HUES6 (cell line): ENCODE measurements at regions not wholly inside any gene's neighbourhood (a gene's known extent, or its start where the extent isn't known, plus 50 kb on each side); places are given as distances from the start of the nearest gene placed in this dataset.
"Not testable (repeated sequence)": the region's sequence is repeated elsewhere in the genome, so short reads cannot be mapped to it uniquely, and the experiment has no call there.

Experiments used
- H3K27ac ChIP-seq: 2 replicates; pipeline ENCODE4 v1.7.0; 2013; ENCODE audit warnings: low read depth, mild to moderate bottlenecking, low read length, inconsistent platforms
- H3K27me3 ChIP-seq: 2 replicates; pipeline ENCODE4 v1.6.1; 2013; ENCODE audit warnings: low read length; ENCODE audit not compliant: control insufficient read depth, insufficient read depth
- H3K36me3 ChIP-seq: 2 replicates; pipeline ENCODE4 v1.6.1; 2013; ENCODE audit warnings: low read length; ENCODE audit not compliant: control insufficient read depth, insufficient read depth
- H3K4me1 ChIP-seq: 2 replicates; pipeline ENCODE4 v1.6.1; 2013; ENCODE audit warnings: low read length; ENCODE audit not compliant: control insufficient read depth, insufficient read depth
- H3K4me3 ChIP-seq: 2 replicates; pipeline ENCODE4 v1.5.1; 2013; ENCODE audit warnings: low read depth, low read length
- H3K9ac ChIP-seq: one replicate; pipeline ENCODE4 v1.6.1; 2013; ENCODE audit warnings: mild to moderate bottlenecking, low read length
- H3K9me3 ChIP-seq: 2 replicates; pipeline ENCODE4 v1.6.1; 2013; ENCODE audit warnings: low read depth, low read length; ENCODE audit not compliant: control insufficient read depth, insufficient read depth

DNA sequence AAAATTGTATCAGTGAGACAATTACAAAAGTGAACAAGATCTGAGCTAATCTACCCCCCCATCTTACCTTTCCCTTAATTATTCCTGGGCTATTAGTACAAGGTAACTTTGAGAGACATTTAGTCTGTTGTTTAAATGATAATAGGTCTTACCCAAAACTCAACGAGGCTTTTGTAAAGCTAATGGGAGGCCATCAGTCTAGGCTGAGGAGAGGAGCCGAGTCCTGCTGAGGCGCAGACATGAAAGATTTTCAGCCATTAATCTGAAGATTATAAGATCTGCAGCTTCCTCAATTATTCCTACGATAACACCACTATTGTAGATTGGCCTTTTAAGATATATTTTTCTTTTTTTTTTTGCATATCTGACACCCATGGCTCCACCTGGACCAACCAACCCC, 810.5 kb downstream of the PCDH11X start:
- peaks cover 19% of the 10 kb centered on the region for H3K4me1 ChIP-seq
- peak overlapping the region; percentile 41 for H3K4me3 ChIP-seq
- peak overlapping the region; percentile 96 for H3K27ac ChIP-seq
- H3K36me3 ChIP-seq, H3K9me3 ChIP-seq, H3K27me3 ChIP-seq: not testable (repeated sequence)
- peak overlapping the region; percentile 89 for H3K9ac ChIP-seq

DNA sequence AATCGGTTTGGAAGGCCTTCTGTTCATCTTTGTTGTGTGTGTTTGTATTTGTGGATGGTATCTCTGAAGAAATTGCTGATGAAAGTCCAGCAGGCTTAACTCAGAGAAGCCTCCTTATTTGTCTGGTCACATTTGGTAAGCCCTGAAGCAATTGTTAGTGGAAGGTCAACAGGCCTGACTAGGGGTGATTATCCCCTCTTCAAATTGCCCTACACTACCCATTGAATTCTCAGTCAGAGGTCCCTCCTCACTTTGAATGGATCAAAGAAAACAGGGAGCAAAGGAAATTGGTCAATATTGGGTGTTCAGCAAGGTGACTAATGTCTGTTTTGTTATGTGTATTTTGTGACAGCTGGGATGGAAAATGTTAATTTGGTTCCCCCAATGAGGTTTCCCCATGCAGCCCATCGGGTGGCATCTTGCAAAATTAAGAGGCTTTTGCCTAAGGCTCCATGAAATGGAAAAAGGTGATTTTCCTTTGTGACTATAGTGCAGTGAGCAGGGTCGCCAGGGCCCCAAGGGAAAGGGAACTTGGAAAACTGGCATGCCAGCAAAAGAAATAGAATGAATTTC, 811.6 kb downstream of the PCDH11X start:
- Histone ChIP-seq H3K27ac (peak overlapping the region; percentile 96; the same call in 1 of the 2 replicates), H3K9ac (peak overlapping the region; percentile 89), H3K4me1 (peaks cover 19% of the 10 kb centered on the region)
- H3K27me3 ChIP-seq, H3K36me3 ChIP-seq, H3K4me3 ChIP-seq, H3K9me3 ChIP-seq: not testable (repeated sequence)

DNA sequence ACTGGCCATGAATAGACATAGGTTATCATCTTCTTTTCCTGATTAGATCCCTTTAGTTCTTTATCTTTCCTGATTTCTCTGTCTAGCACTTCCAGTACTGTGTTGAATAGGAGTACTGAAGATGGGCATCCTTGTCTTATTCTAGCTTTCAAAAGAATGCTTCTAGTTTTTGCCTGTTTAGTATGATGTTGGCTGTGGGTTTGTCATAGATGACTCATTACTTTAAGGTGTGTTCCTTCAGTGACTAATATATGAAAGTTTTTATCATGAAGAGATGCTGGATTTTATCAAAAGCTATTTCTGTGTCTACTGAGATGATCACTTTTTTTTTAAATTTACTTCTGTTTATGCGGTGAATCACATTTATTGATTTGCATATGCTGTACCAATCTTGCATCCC, 832.3 kb downstream of the PCDH11X start:
- H3K4me3 ChIP-seq, H3K27me3 ChIP-seq, H3K9me3 ChIP-seq, H3K36me3 ChIP-seq, H3K27ac ChIP-seq, H3K4me1 ChIP-seq, H3K9ac ChIP-seq: not testable (repeated sequence)

DNA sequence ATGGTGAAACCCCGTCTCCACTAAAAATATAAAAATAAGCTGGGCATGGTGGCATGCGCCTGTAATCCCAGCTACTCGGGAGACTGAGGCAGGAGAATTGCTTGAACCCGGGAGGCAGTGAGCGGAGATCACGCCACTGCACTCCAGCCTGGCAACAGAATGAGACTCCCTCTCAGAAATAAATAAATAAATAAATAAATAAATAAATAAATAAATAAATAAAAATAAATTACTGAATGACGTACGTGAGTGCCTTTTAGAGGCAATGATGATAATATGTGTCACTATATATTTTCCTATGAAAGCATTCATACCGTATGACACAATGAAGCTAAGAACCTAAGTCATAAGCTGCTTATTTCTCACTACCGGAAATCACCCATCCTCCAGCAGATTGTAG, 847.5 kb downstream of the PCDH11X start:
- H3K36me3 ChIP-seq, H3K27me3 ChIP-seq, H3K27ac ChIP-seq, H3K9me3 ChIP-seq, H3K9ac ChIP-seq, H3K4me1 ChIP-seq, H3K4me3 ChIP-seq: not testable (repeated sequence)

DNA sequence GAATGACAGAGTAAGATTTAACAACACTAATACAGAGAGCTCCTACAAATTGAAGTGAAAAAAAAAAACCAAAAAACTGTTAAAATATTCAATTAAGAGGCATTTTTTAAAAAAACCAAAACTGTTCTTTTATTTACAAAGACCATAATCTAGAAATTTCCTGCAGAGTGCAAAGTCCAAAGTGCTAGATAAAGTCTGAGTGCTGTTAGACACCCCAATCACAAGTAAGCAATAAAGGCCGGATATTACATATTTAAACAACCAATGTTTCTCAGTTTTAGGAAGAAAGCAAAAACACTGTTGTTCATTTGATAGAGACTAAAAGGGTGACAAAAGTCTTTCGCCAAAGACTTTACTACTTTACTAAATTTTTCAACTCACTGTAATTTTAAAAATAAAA, 878.4 kb downstream of the PCDH11X start:
- not testable (repeated sequence) for H3K27me3 ChIP-seq, H3K4me3 ChIP-seq, H3K9me3 ChIP-seq, H3K9ac ChIP-seq, H3K4me1 ChIP-seq, H3K27ac ChIP-seq, H3K36me3 ChIP-seq

DNA sequence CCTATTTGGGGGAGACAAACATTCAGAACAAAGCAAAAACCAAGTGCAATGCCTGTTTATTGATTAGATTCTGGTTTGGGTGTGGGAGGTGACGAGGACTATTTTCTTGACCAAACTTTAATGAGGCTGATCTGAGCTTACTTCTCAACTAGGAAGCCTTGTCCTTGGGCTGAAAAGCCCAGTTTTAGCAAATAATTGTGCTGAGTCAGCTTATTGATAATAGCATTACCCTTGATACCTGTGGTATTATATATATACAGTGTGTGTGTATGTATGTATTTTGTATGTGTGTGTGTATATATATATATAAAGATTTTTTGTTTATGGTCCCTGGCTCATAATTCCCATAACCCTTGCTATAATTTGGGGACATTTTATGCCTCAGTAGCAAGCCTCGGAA, 880.6 kb downstream of the PCDH11X start:
- not testable (repeated sequence) for H3K27me3 ChIP-seq

DNA sequence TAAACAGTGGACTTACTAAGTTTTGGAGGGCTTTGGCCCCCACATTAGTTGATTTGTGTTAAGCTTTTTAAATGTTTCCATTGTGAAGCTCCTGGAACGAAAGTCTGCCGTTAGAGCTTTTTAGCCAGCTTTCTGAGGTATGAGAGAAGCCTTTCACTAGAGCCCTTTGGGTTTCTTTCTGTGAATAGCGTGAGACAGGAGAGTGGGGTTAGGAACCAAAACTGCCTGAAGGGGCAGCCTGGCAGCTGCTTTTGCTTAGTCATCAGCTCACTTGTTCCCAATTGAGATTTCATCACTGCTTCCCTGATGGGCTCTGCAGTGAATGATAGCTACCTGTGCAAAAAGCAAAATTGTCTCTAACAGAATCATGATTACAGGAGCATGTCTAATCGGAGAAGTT, 913.6 kb downstream of the PCDH11X start:
- H3K27ac ChIP-seq, H3K9me3 ChIP-seq, H3K4me1 ChIP-seq, H3K27me3 ChIP-seq, H3K9ac ChIP-seq, H3K36me3 ChIP-seq, H3K4me3 ChIP-seq: not testable (repeated sequence)

More for the DNA sequence above, 880.6 kb downstream of the PCDH11X start:
- H3K4me3 ChIP-seq, H3K36me3 ChIP-seq, H3K9me3 ChIP-seq, H3K4me1 ChIP-seq, H3K27ac ChIP-seq, H3K9ac ChIP-seq: not testable (repeated sequence)

DNA sequence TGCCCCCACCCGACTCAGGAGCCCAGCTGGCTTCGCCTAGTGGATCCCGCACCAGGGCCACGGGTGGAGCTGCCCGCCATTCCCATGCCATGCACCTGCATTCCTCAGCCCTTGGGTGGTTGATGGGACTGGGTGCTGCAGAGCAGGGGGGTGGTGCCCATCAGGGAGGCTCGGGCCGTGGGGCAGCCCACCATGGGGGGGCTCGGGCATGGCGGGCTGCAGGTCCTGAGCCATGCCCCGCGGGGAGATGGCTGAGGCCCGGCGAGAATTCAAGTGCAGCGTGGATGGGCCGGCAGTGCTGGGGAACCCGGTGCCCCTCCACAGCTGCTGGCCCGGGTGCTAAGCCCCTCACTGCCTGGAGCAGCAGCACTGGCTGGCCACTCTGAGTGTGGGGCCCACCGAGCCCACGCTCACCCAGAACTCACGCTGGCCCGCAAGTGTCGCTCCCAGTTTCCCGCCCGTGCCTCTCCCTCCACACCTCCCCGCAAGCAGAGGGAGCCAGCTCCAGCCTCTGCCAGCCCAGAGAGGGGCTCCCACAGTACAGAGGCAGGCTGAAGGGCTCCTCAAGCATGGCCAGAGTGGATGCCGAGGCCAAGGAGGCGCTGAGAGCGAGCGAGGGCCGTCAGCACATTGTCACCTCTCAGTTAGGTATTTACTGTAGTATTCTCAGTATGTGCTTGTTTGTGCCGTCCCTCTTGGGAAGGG, 920.4 kb downstream of the PCDH11X start:
- not testable (repeated sequence) for H3K9me3 ChIP-seq, H3K4me1 ChIP-seq, H3K9ac ChIP-seq, H3K36me3 ChIP-seq, H3K27ac ChIP-seq, H3K27me3 ChIP-seq, H3K4me3 ChIP-seq

DNA sequence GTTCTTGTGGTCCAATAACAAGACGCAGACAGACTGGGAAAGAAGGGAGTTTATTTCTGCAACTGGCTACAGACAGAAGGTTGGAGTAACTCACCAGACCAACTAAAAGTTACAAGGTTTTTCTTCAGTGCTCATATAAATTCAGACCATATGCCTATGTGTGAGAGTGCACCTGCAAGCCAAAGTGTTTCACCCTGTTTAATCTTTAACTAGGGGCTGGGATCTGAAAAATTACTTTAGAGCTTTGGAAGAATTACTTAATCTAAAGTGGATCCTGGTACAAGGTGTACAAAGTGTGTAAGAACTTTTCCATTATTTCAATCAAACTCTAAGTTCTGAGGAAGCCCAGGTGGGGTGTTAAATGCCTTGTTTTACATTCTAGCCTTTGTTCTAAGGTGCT, 930.6 kb downstream of the PCDH11X start:
- H3K27ac ChIP-seq, H3K4me1 ChIP-seq, H3K4me3 ChIP-seq, H3K9ac ChIP-seq, H3K9me3 ChIP-seq, H3K27me3 ChIP-seq, H3K36me3 ChIP-seq: not testable (repeated sequence)
